ENCODE measurements at regions not wholly inside any gene's neighbourhood (a gene's known extent, or its start where the extent isn't known, plus 50 kb on each side); places are given as distances from the start of the nearest gene placed in this dataset.
A peak's percentile ranks its signal among the peaks of the same experiment; 100 is the strongest.
"Not testable (repeated sequence)": the region's sequence is repeated elsewhere in the genome, so short reads cannot be mapped to it uniquely, and the experiment has no call there.

GRCh38 chrX:95435198-95435597, 1249.4 kb upstream of the DIAPH2 start:
- no peak for TF ChIP-seq CTCF (IDR thresholded peaks at IDR 0.05; ENCODE audit: low read depth, low read length)
- no peak for DNase-seq (ENCODE audit: extremely low read depth, low read depth)

GRCh38 chrX:95441836-95442235, 1242.8 kb upstream of the DIAPH2 start:
- TF ChIP-seq CTCF (IDR thresholded peaks at IDR 0.05; ENCODE audit: low read depth, low read length), result no peak
- DNase-seq (ENCODE audit: extremely low read depth, low read depth), result no peak

- no peak for TF ChIP-seq CTCF (IDR thresholded peaks at IDR 0.05; ENCODE audit: low read depth, low read length)
- no peak for DNase-seq (ENCODE audit: extremely low read depth, low read depth)
Observed at GRCh38 chrX:95484781-95485180, 1199.9 kb upstream of the DIAPH2 start.

GRCh38 chrX:95505721-95506120, 1178.9 kb upstream of the DIAPH2 start:
- no peak for DNase-seq (ENCODE audit: extremely low read depth, low read depth)
- peak; percentile 0 for TF ChIP-seq CTCF (IDR thresholded peaks at IDR 0.05; ENCODE audit: low read depth, low read length)

GRCh38 chrX:95509474-95509873, 1175.2 kb upstream of the DIAPH2 start:
- no peak for TF ChIP-seq CTCF (IDR thresholded peaks at IDR 0.05; ENCODE audit: low read depth, low read length)
- no peak for DNase-seq (ENCODE audit: extremely low read depth, low read depth)

- not testable (repeated sequence) for DNase-seq (ENCODE audit: extremely low read depth, low read depth)
Observed at GRCh38 chrX:95524018-95524417, 1160.6 kb upstream of the DIAPH2 start.

GRCh38 chrX:95536111-95536510, 1148.5 kb upstream of the DIAPH2 start:
- DNase-seq (ENCODE audit: extremely low read depth, low read depth), result no peak
- no peak for TF ChIP-seq CTCF (IDR thresholded peaks at IDR 0.05; ENCODE audit: low read depth, low read length)

GRCh38 chrX:95536661-95537060, 1148.0 kb upstream of the DIAPH2 start:
- no peak for TF ChIP-seq CTCF (IDR thresholded peaks at IDR 0.05; ENCODE audit: low read depth, low read length)

More at GRCh38 chrX:95536661-95537060, 1148.0 kb upstream of the DIAPH2 start:
- DNase-seq (ENCODE audit: extremely low read depth, low read depth), result no peak

Data from AG09319 (cell line).